Gastroesophageal sphincter (tissue), 4 donors: ENCODE measurements at regions not wholly inside any gene's neighbourhood (a gene's known extent, or its start where the extent isn't known, plus 50 kb on each side); places are given as distances from the start of the nearest gene placed in this dataset.

Source experiments
- ATAC-seq: fragments of 150-250 bp; one replicate; pipeline ENCODE4 v1.9.1; 2016; ENCODE audit warnings: mild to moderate bottlenecking, moderate library complexity
- H3K27ac ChIP-seq, 4 donors: fragments of 200-600 bp; sonication (generic) in 3 of 4; 1 replicate in 3 of 4; 2 replicates in 1 of 4; pipeline ENCODE4 v1.5.1; 2016 to 2019
- H3K27me3 ChIP-seq: fragments of 200-600 bp; sonication (generic); one replicate; pipeline ENCODE4 v1.5.1; 2019
- H3K36me3 ChIP-seq, 2 donors: fragments of 200-600 bp; sonication (generic); one replicate each; pipeline ENCODE4 v1.5.1; 2019; ENCODE audit warnings: control low read depth in 1 of 2
- H3K4me1 ChIP-seq, 3 donors: fragments of 200-600 bp; sonication (generic); 1 replicate in 2 of 3; 2 replicates in 1 of 3; pipeline ENCODE4 v1.5.1; 2016 to 2019; ENCODE audit warnings: control low read depth in 2 of 3
- H3K4me3 ChIP-seq, 2 donors: fragments of 200-600 bp; sonication (generic); one replicate each; pipeline ENCODE4 v1.5.1; 2019; ENCODE audit warnings: mild to moderate bottlenecking in 1 of 2, moderate library complexity in 1 of 2
- H3K9me3 ChIP-seq, 3 donors: fragments of 200-600 bp; sonication (generic); one replicate each; pipeline ENCODE4 v1.5.1; 2017 to 2019; ENCODE audit warnings: control low read depth in 2 of 3
- CTCF ChIP-seq, 4 experiments: fragments of 200-600 bp in 2 of 4; fragments of 450-650 bp in 2 of 4; sonication (generic) in 1 of 4; IDR thresholded peaks; one replicate each; pipeline ENCODE4 v1.5.1; 2017 to 2019; ENCODE audit warnings: antibody characterized with exemption in 4 of 4, mild to moderate bottlenecking in 2 of 4, moderate library complexity in 2 of 4
- EP300 ChIP-seq: sonication (generic); formaldehyde crosslinking; IDR thresholded peaks from one replicate; pipeline ENCODE4 v1.6.1; 2017; ENCODE audit warnings: antibody characterized with exemption, mild to moderate bottlenecking
- POLR2A ChIP-seq, 2 donors: fragments of 450-650 bp; IDR thresholded peaks; one replicate each; pipeline ENCODE4 v1.6.1; 2017; ENCODE audit warnings: antibody characterized with exemption in 2 of 2, mild to moderate bottlenecking in 2 of 2, moderate library complexity in 1 of 2
- POLR2AphosphoS5 ChIP-seq: sonication (generic); formaldehyde crosslinking; IDR thresholded peaks from one replicate; pipeline ENCODE4 v1.6.1; 2017; ENCODE audit warnings: antibody characterized with exemption
- WGBS, 2 donors: methylation state at CpG; one replicate each; pipeline ENCODE4 v1.1.5; 2018; ENCODE audit warnings: low coverage in 1 of 2; 5-methylcytosine and 5-hydroxymethylcytosine counted together

DNA sequence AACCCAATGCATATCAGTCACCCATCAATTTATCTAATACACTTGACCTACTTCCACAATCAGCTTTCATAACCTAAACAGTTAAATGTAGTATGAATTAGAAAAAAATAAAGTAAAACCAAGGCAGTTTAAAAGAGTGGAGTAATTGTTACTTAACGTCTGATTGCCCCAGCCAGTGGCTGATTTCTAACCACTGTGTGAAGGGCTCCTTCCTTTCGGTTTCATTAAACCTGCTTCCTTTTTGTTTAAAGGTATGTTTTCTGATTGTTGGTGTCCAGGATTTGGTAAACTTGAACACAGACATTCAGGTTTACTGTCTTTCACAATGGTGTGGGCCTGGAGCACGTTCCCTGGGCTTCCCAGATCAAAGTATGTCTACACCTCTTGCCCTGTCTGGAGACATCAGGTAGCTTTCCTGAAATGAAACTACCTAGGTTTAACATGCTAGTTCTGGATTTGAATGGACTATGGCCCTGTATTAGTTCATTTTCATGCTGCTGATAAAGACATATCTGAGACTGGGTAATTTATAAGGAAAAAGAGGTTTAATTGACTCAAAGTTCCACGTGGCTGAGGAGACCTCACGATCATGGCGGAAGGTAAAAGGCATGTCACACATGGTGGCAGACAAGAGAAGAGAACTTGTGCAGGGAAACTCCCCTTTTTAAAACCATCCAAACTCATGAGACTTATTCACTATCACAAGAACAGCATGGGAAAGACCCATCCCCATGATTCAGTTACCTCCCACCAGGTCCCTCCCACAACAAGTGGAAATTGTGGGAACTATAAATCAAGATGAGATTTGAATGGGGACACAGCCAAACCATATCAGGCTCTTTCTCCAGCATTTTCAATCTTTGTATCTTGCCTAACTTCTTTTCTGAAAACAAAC lies 605.2 kb upstream of the ID2 start:
- no peak for TF ChIP-seq POLR2AphosphoS5
- TF ChIP-seq CTCF (IDR thresholded peaks at IDR 0.05), result no peak
- TF ChIP-seq EP300, result no peak
- TF ChIP-seq POLR2A (IDR thresholded peaks at IDR 0.05), result no peak
- H3K4me3 ChIP-seq, result no peak overlapping the region
- no peaks in the 10 kb centered on the region for H3K36me3 ChIP-seq
- H3K4me1 ChIP-seq, result no peaks in the 10 kb centered on the region
- WGBS, 2 donors, result 70 to 81% methylated on average over 5 to 6 of the region's 6 CpGs
- no peaks in the 10 kb centered on the region for H3K9me3 ChIP-seq
- H3K27me3 ChIP-seq, result no peaks in the 10 kb centered on the region
- no peak overlapping the region for H3K27ac ChIP-seq
- no peak for ATAC-seq

DNA sequence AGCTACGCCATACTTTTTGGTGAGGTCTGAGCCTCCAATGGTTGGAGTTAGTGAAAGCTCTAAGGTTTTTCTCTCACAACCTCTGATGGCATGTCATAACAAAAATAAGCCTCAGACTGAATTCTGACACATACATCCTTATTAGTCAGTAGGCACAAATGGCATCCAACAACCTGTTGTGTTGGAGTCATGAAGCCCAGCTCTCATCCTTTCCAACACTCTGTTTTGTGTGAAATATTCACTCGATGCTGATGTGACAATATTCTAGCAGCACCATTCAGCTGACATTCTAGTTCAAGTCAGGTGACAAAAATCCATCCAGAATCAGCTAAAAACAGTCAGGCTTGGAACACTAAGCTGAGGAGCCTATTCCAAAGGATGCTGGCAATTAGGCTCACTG lies 603.2 kb upstream of the ID2 start:
- H3K27ac ChIP-seq, result no peak overlapping the region
- no peaks in the 10 kb centered on the region for H3K27me3 ChIP-seq
- ATAC-seq, result no peak
- WGBS, 2 donors, result 91 to 93% methylated on average over 2 of the region's 2 CpGs
- H3K36me3 ChIP-seq, result no peaks in the 10 kb centered on the region
- TF ChIP-seq EP300 (no peak), POLR2A (IDR thresholded peaks at IDR 0.05) (no peak), POLR2AphosphoS5 (no peak)
- H3K4me3 ChIP-seq, result no peak overlapping the region
- H3K4me1 ChIP-seq, result no peaks in the 10 kb centered on the region
- no peaks in the 10 kb centered on the region for H3K9me3 ChIP-seq

- ATAC-seq, result no peak
- Histone ChIP-seq H3K4me3 (no peak overlapping the region), H3K36me3 (no peaks in the 10 kb centered on the region), H3K27ac (no peak overlapping the region), H3K27me3 (no peaks in the 10 kb centered on the region), H3K4me1 (no peaks in the 10 kb centered on the region), H3K9me3 (no peaks in the 10 kb centered on the region)
- TF ChIP-seq EP300 (no peak), POLR2A (IDR thresholded peaks at IDR 0.05) (no peak), CTCF (IDR thresholded peaks at IDR 0.05) (no peak), POLR2AphosphoS5 (no peak)
Measured at GRCh38 chr2:8080063-8080462, 601.8 kb upstream of the ID2 start.

DNA sequence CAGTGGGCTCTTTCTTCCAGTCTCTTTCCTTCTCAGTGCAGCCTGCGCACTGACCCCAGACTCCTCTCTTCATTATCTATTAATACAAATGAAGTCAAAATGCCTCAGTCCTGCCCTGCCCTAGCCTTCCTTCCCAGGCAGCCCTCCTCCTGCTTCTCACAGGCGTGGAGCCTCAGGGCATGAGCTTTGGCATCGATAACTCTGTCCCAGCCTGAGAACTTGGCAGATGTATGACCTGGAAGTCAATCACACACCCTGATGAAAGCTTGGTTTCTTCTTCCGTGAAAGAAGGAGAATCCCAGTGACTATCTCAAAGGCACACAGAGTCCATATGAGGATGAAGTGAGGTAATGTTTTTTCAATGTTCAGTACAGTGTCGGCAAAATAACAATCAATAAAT lies 600.7 kb upstream of the ID2 start:
- H3K4me1 ChIP-seq, result no peaks in the 10 kb centered on the region
- H3K36me3 ChIP-seq, result no peaks in the 10 kb centered on the region
- H3K27me3 ChIP-seq, result no peaks in the 10 kb centered on the region
- no peak for TF ChIP-seq CTCF (IDR thresholded peaks at IDR 0.05)
- TF ChIP-seq EP300, result no peak
- no peak for TF ChIP-seq POLR2A (IDR thresholded peaks at IDR 0.05)
- TF ChIP-seq POLR2AphosphoS5, result no peak
- 85 to 98% methylated on average over 4 to 5 of the region's 5 CpGs for WGBS, 2 donors
- H3K9me3 ChIP-seq, result no peaks in the 10 kb centered on the region
- H3K4me3 ChIP-seq, result no peak overlapping the region
- no peak for ATAC-seq
- H3K27ac ChIP-seq, result no peak overlapping the region

DNA sequence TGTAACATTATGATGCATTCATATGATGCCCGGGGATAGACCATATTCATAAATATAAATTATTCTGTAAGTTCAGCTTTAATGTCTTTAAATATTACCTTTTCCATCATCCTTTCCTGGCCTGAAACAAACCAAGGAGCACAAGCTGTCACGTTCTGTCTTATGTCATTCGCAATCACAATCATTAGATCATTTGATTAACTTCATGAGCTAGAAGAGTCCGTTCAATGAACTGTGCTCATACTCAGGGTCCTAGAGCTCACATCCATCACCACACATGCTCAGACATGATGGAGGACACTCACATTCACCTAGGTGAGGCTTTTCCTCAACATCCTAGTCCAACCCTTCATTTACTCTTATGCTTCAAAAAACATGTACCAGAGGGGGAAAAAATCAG lies 599.0 kb upstream of the ID2 start:
- no peak for TF ChIP-seq POLR2A (IDR thresholded peaks at IDR 0.05)
- TF ChIP-seq EP300, result no peak
- no peak for TF ChIP-seq POLR2AphosphoS5
- no peak for TF ChIP-seq CTCF (IDR thresholded peaks at IDR 0.05)
- ATAC-seq, result no peak

More for the DNA sequence above, 599.0 kb upstream of the ID2 start:
- no peaks in the 10 kb centered on the region for H3K36me3 ChIP-seq
- no peaks in the 10 kb centered on the region for H3K27me3 ChIP-seq
- whole genome bisulfite sequencing, 2 donors, result 88 to 90% methylated on average over 2 to 4 of the region's 4 CpGs
- no peaks in the 10 kb centered on the region for H3K4me1 ChIP-seq
- no peak overlapping the region for H3K4me3 ChIP-seq
- no peaks in the 10 kb centered on the region for H3K9me3 ChIP-seq
- no peak overlapping the region for H3K27ac ChIP-seq
